Right hindlimb (tissue), 1 donor: ENCODE measurements at regions not wholly inside any gene's neighbourhood (a gene's known extent, or its start where the extent isn't known, plus 50 kb on each side); places are given as distances from the start of the nearest gene placed in this dataset.

Experiments
- DNase-seq: peaks from one replicate; pipeline ENCODE4 v3.0.0-alpha.2; 2018

DNA sequence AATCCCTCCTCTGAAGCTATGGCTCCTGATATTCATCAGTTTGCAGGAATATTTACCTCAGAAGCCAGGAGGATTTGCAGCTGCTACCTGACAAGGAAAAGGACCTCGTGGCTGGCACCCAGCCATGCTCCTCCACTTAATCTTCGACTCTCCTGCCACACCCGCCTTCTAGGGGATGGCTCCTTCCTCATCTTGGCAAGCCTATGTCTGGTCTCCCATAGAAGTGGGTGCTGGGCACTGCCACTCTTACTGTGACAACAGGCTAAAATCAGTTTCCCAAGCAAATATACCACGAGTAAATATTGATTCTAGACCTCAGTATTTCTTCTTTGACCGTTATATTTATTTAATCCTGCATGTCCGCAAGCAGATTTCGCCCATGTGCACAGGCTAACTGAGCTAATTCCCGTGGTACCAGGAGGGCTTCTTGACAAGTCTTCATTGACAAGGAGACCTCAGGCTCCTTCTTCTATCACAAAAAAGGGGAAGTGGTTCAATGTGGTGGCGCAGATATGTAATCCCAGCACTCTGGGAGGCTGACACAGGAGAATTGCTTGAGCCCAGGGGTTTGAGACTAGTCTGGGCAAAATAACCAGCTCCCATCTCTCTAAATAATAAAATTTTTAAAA lies 52.6 kb upstream of the DCTD start:
- DNase-seq, result no peak

DNA sequence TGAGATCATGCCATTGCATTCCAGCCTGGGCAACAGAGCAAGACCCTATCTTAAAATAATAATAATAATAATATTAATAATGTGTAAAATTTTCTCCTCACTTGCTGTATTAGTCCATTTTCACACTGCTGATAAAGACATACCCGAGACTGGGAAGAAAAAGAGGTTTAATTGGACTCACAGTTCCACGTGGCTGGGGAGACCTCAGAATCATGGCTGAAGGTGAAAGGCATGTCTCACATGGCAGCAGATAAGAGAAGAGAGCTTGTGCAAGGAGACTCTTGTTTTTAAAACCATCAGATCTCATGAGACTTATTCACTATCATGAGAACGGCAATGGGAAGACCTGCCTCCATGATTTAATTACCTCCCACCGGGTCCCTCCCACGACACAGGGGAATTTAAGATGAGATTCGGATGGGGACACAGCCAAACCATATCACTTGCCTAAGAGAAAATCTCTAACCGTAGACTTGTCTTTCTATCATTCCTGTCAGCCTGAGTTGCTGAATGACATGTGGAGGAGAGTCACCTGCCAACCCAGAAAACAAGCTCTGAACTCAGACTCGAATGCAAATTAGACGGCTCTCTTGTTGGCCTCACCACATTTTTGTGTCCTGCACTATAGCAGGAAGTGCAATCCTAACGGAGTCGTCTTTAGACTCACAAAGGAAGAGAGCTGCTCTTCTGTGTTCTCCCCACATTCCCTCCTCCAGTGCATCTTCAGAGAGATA lies 51.9 kb upstream of the DCTD start:
- DNase-seq, result no peak

DNA sequence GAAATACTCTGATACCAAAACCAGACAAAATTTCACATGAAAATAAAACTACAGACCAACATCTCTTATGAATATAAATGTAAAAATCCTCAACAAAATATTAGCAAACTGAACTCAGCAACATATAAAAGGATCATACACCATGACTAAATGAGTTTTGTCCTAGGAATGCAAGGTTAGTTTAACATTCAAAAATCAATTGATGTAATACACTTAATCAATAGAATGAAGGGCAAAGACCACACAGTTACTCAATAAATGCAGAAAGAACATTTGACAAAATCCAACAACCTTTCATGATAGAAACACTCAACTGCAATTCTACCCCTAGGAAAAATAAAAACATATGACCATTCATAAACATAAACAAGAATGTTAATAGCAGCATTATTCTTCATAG lies 50.2 kb upstream of the DCTD start:
- no peak for DNase-seq
